ENCODE measurements at regions not wholly inside any gene's neighbourhood (a gene's known extent, or its start where the extent isn't known, plus 50 kb on each side); places are given as distances from the start of the nearest gene placed in this dataset.

DNA sequence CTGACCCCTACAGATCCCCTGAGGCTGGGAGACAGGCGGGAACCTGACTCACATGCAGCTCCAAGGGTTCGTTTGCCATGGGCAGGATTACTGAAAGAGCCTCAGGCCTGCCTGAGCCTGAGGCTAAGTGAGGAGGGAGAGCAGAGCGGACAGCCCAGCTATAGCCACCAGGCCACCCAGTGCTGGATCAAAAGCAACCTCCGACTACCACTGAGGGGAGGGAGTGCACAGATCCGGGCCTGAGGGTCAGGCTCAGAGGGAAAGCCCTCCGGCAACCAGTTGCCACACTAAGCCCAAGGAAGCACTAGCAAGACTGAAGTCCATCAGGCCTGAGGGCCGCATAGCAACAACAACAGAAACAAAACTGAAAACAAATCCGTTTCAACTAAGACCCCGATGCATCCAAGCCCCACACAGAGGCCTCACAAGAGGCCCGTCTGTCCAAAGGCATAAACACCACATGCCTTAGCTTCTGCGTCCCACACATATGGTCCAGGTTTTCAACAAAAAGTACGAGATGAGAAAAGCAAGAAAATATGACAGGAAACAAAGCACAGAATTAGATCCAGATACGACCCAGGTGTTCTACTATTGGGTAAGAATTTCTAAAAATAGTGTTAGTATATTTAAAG lies 92.5 kb upstream of the VIPR2 start:
- Histone ChIP-seq H3K36me3 (ENCODE audit: insufficient read depth, low read length) (no peaks in the 10 kb centered on the region), H3K4me3 (ENCODE audit: insufficient read depth, low read length) (no peak overlapping the region), H3K9me3 (ENCODE audit: low read depth, low read length) (peaks cover 2% of the 10 kb centered on the region), H3K27me3 (ENCODE audit: insufficient read depth, low read length) (no peaks in the 10 kb centered on the region), H3K27ac (ENCODE audit: low read depth, low read length) (no peak overlapping the region), H3K4me2 (ENCODE audit: insufficient read depth, low read length) (no peak overlapping the region), H3K79me2 (ENCODE audit: insufficient read depth, low read length) (no peaks in the 10 kb centered on the region), H2AFZ (ENCODE audit: low read length) (no peak overlapping the region), H4K20me1 (ENCODE audit: insufficient read depth, low read length) (no peaks in the 10 kb centered on the region), H3K4me1 (ENCODE audit: insufficient read depth, low read length) (no peaks in the 10 kb centered on the region)
- no peak for DNase-seq (ENCODE audit: insufficient read length, low spot score, missing footprints)
- TF ChIP-seq, protein P1, sequence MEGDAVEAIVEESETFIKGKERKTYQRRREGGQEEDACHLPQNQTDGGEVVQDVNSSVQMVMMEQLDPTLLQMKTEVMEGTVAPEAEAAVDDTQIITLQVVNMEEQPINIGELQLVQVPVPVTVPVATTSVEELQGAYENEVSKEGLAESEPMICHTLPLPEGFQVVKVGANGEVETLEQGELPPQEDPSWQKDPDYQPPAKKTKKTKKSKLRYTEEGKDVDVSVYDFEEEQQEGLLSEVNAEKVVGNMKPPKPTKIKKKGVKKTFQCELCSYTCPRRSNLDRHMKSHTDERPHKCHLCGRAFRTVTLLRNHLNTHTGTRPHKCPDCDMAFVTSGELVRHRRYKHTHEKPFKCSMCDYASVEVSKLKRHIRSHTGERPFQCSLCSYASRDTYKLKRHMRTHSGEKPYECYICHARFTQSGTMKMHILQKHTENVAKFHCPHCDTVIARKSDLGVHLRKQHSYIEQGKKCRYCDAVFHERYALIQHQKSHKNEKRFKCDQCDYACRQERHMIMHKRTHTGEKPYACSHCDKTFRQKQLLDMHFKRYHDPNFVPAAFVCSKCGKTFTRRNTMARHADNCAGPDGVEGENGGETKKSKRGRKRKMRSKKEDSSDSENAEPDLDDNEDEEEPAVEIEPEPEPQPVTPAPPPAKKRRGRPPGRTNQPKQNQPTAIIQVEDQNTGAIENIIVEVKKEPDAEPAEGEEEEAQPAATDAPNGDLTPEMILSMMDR (IDR thresholded peaks at IDR 0.05; ENCODE audit: extremely low read depth, low read depth, low read length): no peak

DNA sequence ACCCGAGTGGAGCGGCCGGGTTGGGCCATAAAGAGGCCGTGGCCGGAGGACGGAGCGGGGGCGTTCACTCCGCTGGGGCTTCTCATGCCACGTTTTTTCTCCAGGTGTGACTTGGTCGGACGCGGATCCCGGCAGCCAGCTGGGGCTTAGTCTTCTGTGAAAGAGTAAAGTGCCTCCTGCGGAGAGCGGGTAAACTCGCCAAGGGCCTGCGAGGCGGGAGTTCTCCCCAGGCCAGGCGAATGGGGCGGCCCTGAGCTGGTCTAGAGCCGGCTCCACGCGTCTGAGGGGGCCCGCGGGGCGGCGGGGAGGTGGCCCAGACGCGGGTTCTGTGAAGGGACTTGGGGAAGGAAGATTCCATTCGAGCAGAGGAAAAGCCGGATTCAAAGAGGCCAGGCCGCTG lies 86.3 kb upstream of the VIPR2 start:
- no peak overlapping the region for H3K4me3 ChIP-seq (ENCODE audit: insufficient read depth, low read length)
- H3K27me3 ChIP-seq (ENCODE audit: insufficient read depth, low read length): no peaks in the 10 kb centered on the region
- H2AFZ ChIP-seq (ENCODE audit: low read length): no peak overlapping the region
- no peaks in the 10 kb centered on the region for H3K36me3 ChIP-seq (ENCODE audit: insufficient read depth, low read length)
- peaks cover 2% of the 10 kb centered on the region for H3K9me3 ChIP-seq (ENCODE audit: low read depth, low read length)
- TF ChIP-seq, protein P1 (IDR thresholded peaks at IDR 0.05; ENCODE audit: extremely low read depth, low read depth, low read length): no peak
- H3K4me2 ChIP-seq (ENCODE audit: insufficient read depth, low read length): no peak overlapping the region
- no peaks in the 10 kb centered on the region for H4K20me1 ChIP-seq (ENCODE audit: insufficient read depth, low read length)
- DNase-seq (ENCODE audit: insufficient read length, low spot score, missing footprints): no peak
- H3K4me1 ChIP-seq (ENCODE audit: insufficient read depth, low read length): no peaks in the 10 kb centered on the region
- H3K27ac ChIP-seq (ENCODE audit: low read depth, low read length): no peak overlapping the region
- no peaks in the 10 kb centered on the region for H3K79me2 ChIP-seq (ENCODE audit: insufficient read depth, low read length)

DNA sequence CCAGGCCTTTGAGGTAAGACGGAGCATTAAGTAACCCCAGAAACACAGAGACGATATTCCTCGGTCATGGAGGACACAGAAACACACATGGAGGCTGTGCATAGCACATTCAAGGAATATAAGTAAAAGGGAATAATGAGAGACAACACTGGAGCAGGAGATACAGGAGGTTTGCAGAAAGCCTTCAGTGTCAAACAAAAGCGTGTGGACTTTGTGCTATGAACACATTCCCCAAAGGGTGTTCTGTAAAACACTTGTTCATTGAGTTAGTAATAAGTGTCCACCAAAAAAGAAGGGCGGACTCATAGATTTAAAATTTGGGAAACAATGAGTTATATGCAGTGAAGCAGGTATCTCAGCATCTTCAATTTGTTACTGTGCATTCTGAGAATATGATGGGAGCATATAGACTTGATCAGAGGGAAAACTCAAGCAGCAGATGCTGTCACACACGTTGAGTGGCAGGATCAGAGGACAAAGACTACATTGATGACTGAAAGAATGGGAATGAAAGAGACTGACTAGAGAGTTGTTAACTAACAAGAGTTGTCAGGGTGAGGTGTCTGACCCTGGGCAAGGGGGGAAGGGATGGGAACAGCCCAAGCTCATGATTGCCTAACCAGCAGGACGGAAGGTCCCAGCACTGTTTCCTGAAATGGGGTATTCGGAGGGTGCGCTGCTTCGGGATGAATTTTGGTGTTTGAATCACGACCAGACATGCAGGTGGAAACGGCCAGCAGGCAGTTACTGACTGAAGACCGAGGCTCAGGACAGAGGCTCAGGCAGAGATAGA lies 85.2 kb upstream of the VIPR2 start:
- H3K4me3 ChIP-seq (ENCODE audit: insufficient read depth, low read length): no peak overlapping the region
- no peak for DNase-seq (ENCODE audit: insufficient read length, low spot score, missing footprints)
- H3K36me3 ChIP-seq (ENCODE audit: insufficient read depth, low read length): no peaks in the 10 kb centered on the region
- TF ChIP-seq, protein P1 (IDR thresholded peaks at IDR 0.05; ENCODE audit: extremely low read depth, low read depth, low read length): no peak
- no peaks in the 10 kb centered on the region for H3K4me1 ChIP-seq (ENCODE audit: insufficient read depth, low read length)
- no peaks in the 10 kb centered on the region for H3K27me3 ChIP-seq (ENCODE audit: insufficient read depth, low read length)
- H4K20me1 ChIP-seq (ENCODE audit: insufficient read depth, low read length): no peaks in the 10 kb centered on the region
- no peak overlapping the region for H2AFZ ChIP-seq (ENCODE audit: low read length)
- H3K27ac ChIP-seq (ENCODE audit: low read depth, low read length): no peak overlapping the region
- peaks cover 2% of the 10 kb centered on the region for H3K9me3 ChIP-seq (ENCODE audit: low read depth, low read length)
- no peaks in the 10 kb centered on the region for H3K79me2 ChIP-seq (ENCODE audit: insufficient read depth, low read length)
- no peak overlapping the region for H3K4me2 ChIP-seq (ENCODE audit: insufficient read depth, low read length)

DNA sequence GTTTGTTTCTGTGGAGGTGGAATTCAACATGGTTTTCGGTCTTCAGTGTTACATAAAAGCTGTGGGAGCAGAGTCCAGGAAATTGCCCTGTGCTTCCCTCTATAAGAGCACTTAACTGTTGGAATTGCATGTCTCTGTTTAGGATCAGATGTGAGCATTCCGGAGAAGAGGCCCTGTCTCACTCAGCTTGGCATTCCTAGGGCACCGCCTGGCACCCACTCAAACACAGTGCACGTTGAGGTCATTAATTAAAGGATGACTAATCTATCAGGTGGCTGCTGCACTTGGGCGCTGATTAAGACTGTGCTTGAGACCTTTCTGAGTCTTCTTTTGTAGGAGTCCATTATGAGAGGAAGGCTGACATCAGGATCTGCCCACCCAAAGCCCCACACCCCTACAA lies 82.8 kb upstream of the VIPR2 start:
- no peaks in the 10 kb centered on the region for H3K79me2 ChIP-seq (ENCODE audit: insufficient read depth, low read length)
- peaks cover 2% of the 10 kb centered on the region for H3K9me3 ChIP-seq (ENCODE audit: low read depth, low read length)
- no peaks in the 10 kb centered on the region for H4K20me1 ChIP-seq (ENCODE audit: insufficient read depth, low read length)
- no peaks in the 10 kb centered on the region for H3K36me3 ChIP-seq (ENCODE audit: insufficient read depth, low read length)
- no peaks in the 10 kb centered on the region for H3K4me1 ChIP-seq (ENCODE audit: insufficient read depth, low read length)
- TF ChIP-seq, protein P1 (IDR thresholded peaks at IDR 0.05; ENCODE audit: extremely low read depth, low read depth, low read length): no peak
- DNase-seq (ENCODE audit: insufficient read length, low spot score, missing footprints): no peak
- no peak overlapping the region for H3K4me3 ChIP-seq (ENCODE audit: insufficient read depth, low read length)
- no peaks in the 10 kb centered on the region for H3K27me3 ChIP-seq (ENCODE audit: insufficient read depth, low read length)
- H3K27ac ChIP-seq (ENCODE audit: low read depth, low read length): no peak overlapping the region
- no peak overlapping the region for H2AFZ ChIP-seq (ENCODE audit: low read length)
- H3K4me2 ChIP-seq (ENCODE audit: insufficient read depth, low read length): no peak overlapping the region

Measured in osteoblast (primary cell).